IPS DF 6.9 (cell line): ENCODE measurements at regions not wholly inside any gene's neighbourhood (a gene's known extent, or its start where the extent isn't known, plus 50 kb on each side); places are given as distances from the start of the nearest gene placed in this dataset.

Experiments used
- DNase-seq: peaks from one replicate; pipeline ENCODE4 v3.0.0-alpha.2; 2013; ENCODE audit warnings: low read depth, low spot score
- H3K27ac ChIP-seq: one replicate; pipeline ENCODE4 v1.5.1; 2013; ENCODE audit warnings: low read length, control low read depth
- H3K27me3 ChIP-seq: 2 replicates; pipeline ENCODE4 v1.6.1; 2013; ENCODE audit warnings: mild to moderate bottlenecking, low read length; ENCODE audit not compliant: control insufficient read depth, insufficient read depth
- H3K36me3 ChIP-seq: 2 replicates; pipeline ENCODE4 v1.6.1; 2013; ENCODE audit warnings: low read length; ENCODE audit not compliant: control insufficient read depth, insufficient read depth
- H3K4me1 ChIP-seq: 2 replicates; pipeline ENCODE4 v1.6.1; 2013; ENCODE audit warnings: low read length; ENCODE audit not compliant: control insufficient read depth, insufficient read depth
- H3K4me3 ChIP-seq: 2 replicates; pipeline ENCODE4 v1.5.1; 2013; ENCODE audit warnings: mild to moderate bottlenecking, low read length
- H3K9me3 ChIP-seq: 2 replicates; pipeline ENCODE4 v1.6.1; 2013; ENCODE audit warnings: low read length, inconsistent platforms; ENCODE audit not compliant: control insufficient read depth, insufficient read depth
- WGBS: extraction: QIAGEN DNeasy Blood & Tissue Kit; methylation state at CpG from one replicate; pipeline ENCODE4 v1.1.7; 2013; ENCODE audit warnings: mixed read lengths, missing lambda C conversion rate; ENCODE audit not compliant: insufficient read length, insufficient coverage; 5-methylcytosine and 5-hydroxymethylcytosine counted together

DNA sequence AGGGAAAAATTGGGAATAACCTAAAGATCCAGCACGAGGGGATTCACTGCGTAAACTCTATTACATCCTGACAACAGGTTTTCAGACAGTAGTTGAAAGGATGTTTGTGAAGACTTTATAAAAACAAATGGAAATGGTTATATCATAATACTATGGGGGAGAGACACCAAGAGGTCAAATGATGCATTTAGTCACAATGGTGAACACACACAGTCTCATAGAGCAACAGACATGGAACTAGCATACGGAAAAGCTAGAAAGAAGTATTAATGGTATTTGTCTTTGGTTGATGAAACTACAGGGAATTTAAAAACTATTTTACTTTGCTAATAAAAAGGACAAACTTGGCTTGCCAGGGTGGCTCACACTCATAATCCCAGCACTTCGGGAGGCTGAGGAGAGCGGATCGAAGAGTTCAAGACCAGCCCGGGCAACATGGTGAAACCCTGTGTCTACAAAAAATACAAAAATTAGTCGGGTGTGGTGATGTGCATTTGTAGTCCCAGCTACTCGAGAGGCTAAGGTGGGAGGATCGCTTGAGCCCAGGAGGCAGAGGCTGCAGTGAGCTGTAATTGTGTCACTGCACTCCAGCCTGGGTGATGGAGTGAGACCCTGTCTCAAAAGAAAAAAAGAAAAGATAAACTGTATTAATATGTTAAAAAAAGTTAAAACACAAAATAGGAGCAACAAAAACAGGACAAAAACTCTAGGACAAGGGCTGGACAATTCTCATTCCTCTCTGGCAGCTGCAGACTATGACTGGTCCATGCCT, 94.8 kb downstream of the MYCN start:
- no peak overlapping the region for H3K27ac ChIP-seq
- WGBS = 100% methylated on average over 1 of the region's 10 CpGs

DNA sequence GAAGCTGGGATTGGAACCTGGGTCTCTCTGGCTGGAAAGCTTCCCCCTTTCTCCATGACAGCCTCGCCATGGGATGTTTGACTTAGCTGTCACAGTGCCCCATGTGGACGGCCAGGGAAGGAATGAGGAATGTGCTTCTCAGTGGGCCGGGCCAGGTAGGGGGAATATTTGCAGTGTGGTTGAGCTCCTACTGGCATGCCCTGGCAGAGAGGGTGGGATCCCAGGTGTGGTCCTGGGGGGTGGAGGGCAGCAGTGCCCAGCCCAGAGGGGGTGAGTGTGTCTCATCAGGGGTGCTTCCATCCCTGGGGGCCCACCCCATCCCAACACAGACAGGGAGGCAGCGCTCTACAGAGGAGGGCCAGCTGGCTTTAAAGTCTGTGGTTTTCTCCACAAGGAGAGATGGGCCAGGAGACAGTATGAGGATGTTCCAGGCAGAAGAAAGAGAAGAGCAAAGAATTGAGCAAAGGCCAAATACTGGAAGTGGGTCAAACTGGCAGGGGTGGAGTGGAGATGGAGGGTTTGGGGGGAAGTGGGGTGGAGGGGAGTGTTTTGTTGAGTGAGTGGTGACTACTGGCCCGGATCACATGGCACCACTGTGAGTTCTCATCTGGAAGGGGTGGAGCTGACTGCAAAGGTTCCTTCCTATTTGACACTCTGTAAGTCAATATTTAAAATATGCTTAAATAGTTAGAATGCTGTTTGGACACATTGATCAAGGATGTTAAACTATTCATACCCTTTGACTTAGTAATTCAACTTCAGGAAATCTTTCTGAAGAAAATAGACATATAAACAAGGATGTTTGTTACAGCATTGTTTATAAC, 94.0 kb downstream of the MYCN start:
- Histone ChIP-seq H3K4me3 (no peak overlapping the region), H3K36me3 (no peaks in the 10 kb centered on the region), H3K4me1 (peaks cover 1% of the 10 kb centered on the region; the same call in 1 of the 2 replicates), H3K27me3 (no peaks in the 10 kb centered on the region), H3K27ac (no peak overlapping the region), H3K9me3 (no peaks in the 10 kb centered on the region)
- WGBS = no CpG with 5 or more reads among the region's 5 CpGs
- DNase-seq = peak; percentile 43

More for the DNA sequence above, 94.8 kb downstream of the MYCN start:
- H3K4me1 ChIP-seq = peaks cover 1% of the 10 kb centered on the region; the same call in 1 of the 2 replicates
- H3K36me3 ChIP-seq = no peaks in the 10 kb centered on the region
- no peak overlapping the region for H3K4me3 ChIP-seq
- no peaks in the 10 kb centered on the region for H3K9me3 ChIP-seq
- no peaks in the 10 kb centered on the region for H3K27me3 ChIP-seq
- no peak for DNase-seq

DNA sequence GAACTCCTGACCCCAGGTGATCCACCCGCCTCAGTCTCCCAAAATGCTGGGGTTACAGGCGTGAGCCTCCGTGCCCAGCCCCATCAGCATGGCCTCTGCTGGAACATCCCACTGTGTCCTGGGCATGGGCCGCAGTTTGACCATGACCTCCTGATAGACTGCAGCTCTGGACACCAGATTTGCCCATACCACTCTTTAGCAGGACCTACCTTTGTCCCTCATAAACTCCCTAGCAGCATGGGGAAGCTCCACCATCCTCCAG, 92.6 kb downstream of the MYCN start:
- WGBS = no CpG with 5 or more reads among the region's 4 CpGs
- DNase-seq = no peak
- no peaks in the 10 kb centered on the region for H3K9me3 ChIP-seq
- H3K27me3 ChIP-seq = no peaks in the 10 kb centered on the region
- peaks cover 1% of the 10 kb centered on the region; the same call in 1 of the 2 replicates for H3K4me1 ChIP-seq
- H3K4me3 ChIP-seq = no peak overlapping the region
- H3K27ac ChIP-seq = no peak overlapping the region
- no peaks in the 10 kb centered on the region for H3K36me3 ChIP-seq

DNA sequence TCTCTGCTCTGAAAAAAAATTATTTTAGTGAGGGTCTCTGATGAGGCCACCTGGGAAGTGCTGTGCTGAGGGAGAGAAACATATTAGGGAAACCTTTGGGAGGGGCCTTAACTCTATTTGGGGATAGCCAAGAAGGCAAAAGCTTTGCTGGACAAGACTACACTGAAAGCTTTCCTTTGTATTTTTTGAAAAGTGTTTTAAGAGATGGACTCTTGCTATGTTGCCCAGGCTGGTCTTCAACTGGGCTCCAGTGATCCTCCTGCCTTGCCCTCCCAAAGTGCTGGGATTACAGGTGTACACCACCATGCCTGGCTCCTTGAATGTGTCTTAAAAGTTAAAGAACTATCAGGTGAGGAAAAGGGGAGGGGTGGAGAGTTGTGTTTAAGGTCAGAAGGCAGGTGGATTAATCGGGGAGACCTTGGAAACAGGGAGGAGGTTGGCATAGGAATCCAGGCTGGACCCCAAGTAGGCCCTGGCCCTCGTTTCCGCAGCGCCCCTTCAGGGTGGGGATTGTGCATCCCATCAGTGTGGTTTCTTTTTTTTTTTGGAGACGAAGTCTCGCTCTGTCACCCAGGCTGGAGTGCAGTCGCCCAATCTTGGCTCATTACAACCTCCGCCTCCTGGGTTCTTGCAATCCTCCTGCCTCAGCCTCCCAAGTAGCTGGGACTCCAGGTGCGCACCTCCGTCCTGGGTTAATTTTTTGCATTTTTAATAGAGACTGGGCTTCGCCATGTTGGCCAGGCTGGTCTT, 92.1 kb downstream of the MYCN start:
- DNase-seq = no peak
- Histone ChIP-seq H3K27ac (no peak overlapping the region), H3K36me3 (no peaks in the 10 kb centered on the region), H3K4me1 (peaks cover 1% of the 10 kb centered on the region; the same call in 1 of the 2 replicates), H3K4me3 (no peak overlapping the region), H3K9me3 (no peaks in the 10 kb centered on the region), H3K27me3 (no peaks in the 10 kb centered on the region)
- WGBS = no CpG with 5 or more reads among the region's 11 CpGs

DNA sequence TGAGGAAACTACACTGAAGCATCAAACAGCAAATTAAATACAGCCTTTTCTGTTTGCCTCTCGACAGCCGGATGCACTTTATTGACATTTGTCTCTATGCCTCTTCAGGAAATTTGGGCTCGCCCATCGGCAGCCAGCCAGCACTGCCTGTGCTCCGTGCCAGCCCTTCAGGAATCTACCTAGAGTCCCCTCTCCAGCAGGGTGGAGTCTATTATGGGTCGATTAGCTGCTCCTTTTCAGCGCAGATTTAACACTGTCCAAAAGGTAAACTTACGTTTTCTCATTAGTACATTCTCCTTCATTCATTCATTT, 91.5 kb downstream of the MYCN start:
- Histone ChIP-seq H3K27me3 (no peaks in the 10 kb centered on the region), H3K4me3 (no peak overlapping the region), H3K4me1 (peaks cover 1% of the 10 kb centered on the region; the same call in 1 of the 2 replicates), H3K36me3 (no peaks in the 10 kb centered on the region), H3K27ac (no peak overlapping the region), H3K9me3 (no peaks in the 10 kb centered on the region)
- no peak for DNase-seq
- WGBS = 100% methylated on average over 1 of the region's 8 CpGs

DNA sequence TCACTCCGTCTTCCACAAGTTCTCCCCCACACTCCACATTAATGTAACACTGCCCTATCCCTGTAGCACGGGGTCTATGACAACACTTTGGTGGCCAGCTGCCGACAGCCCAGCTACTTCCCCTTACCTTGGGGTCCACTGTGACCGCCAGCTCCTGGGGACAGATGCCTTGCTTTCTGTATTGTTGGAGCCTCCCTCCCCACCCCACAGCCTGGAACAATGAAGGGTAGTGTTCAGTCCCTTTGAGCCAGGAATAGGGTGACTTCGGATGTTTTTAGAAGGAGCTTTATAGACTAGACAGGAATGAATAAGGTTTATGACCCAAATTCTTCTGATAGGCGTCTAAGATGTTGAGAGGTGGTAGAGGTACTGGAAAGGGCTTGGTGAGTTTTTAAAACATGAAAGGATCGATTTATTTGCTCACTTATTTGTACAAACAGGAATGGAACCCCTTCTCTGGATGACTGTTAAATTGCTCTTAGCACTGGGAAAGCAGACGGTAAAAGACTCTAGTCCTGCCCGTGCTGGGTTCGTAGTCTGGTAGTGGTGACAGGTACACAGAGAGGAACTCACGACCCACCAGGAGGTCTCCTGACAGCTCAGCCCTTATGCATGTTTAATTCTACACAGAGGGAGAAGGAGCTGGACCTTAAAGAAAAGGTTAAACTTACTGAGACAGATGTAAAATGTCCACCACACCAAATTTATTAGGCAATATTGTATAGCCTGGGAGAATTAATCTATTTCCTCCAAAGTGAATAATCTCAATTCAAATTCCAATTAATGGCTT, 90.9 kb downstream of the MYCN start:
- no CpG with 5 or more reads among the region's 11 CpGs for WGBS
- H3K4me3 ChIP-seq = no peak overlapping the region
- no peak overlapping the region for H3K27ac ChIP-seq
- H3K36me3 ChIP-seq = no peaks in the 10 kb centered on the region
- no peaks in the 10 kb centered on the region for H3K27me3 ChIP-seq
- H3K9me3 ChIP-seq = no peaks in the 10 kb centered on the region
- no peak for DNase-seq
- peaks cover 1% of the 10 kb centered on the region; the same call in 1 of the 2 replicates for H3K4me1 ChIP-seq

DNA sequence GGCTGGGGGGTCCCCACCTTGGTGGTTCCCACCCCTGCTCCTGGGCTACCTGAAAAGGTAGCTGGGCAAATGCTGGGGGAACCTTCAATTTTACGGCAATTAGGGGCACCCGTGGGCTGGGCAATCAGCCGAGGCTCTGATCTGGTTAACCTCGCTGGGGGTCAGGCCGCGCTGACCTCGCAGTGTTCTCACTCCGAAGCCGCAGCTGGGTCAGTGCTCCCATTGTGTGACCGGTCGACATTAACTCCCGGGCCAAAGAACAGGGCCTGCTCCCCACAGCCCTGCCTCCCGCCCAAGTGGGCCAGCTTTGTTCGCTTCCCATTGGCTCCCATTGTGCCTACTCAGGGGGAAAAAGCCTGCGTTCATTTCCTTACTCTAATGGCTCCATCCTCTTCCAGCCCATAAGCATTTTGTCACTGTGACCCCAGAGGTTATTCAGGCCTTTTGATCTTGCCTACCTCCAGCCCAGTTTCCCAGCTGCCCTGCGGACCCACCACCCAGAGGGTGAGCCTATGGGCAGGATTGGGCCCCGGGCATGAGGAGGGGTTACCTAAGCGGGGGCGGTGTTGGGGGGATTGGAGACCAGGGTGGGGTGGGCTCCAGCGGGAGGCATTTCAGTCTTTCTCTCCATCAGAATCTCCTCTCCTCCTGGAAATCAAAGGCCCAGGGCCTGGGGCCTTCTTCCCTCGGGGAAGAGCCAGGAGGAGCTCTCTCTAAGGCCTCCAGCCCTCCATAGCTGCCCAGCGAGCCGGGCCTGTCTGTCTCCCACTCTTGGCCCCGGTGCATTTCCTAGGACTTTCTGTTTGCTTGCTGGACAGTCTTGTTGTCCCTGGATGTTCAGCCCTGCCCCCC, 90.1 kb downstream of the MYCN start:
- no peak for DNase-seq
- WGBS = no CpG with 5 or more reads among the region's 24 CpGs
- no peak overlapping the region for H3K27ac ChIP-seq
- H3K27me3 ChIP-seq = no peaks in the 10 kb centered on the region
- H3K4me3 ChIP-seq = no peak overlapping the region
- peaks cover 1% of the 10 kb centered on the region; the same call in 1 of the 2 replicates for H3K4me1 ChIP-seq
- H3K36me3 ChIP-seq = no peaks in the 10 kb centered on the region
- no peaks in the 10 kb centered on the region for H3K9me3 ChIP-seq

DNA sequence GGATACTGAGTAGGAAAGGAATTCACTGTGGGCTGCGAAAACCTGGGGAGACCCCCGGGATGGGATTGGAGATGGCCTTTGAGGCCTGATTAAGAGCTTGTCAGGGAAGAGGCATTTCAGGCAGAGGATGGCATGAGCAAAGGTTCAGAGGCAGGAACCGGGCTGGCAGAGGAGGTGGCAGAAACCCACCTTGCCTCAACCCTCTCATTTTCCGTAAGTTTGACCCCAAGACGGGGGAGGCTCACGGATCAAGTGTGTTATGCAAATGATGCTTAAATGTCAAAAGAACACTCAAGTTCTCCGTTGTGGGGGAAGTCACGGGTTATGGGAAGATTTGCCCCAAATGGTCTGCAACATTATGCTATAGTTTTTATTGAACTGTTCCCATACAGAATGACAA, 88.3 kb downstream of the MYCN start:
- Histone ChIP-seq H3K36me3 (no peaks in the 10 kb centered on the region), H3K4me3 (no peak overlapping the region), H3K27me3 (no peaks in the 10 kb centered on the region), H3K27ac (no peak overlapping the region), H3K9me3 (no peaks in the 10 kb centered on the region), H3K4me1 (peaks cover 3% of the 10 kb centered on the region; the same call in 1 of the 2 replicates)
- WGBS = no CpG with 5 or more reads among the region's 8 CpGs
- DNase-seq = no peak

DNA sequence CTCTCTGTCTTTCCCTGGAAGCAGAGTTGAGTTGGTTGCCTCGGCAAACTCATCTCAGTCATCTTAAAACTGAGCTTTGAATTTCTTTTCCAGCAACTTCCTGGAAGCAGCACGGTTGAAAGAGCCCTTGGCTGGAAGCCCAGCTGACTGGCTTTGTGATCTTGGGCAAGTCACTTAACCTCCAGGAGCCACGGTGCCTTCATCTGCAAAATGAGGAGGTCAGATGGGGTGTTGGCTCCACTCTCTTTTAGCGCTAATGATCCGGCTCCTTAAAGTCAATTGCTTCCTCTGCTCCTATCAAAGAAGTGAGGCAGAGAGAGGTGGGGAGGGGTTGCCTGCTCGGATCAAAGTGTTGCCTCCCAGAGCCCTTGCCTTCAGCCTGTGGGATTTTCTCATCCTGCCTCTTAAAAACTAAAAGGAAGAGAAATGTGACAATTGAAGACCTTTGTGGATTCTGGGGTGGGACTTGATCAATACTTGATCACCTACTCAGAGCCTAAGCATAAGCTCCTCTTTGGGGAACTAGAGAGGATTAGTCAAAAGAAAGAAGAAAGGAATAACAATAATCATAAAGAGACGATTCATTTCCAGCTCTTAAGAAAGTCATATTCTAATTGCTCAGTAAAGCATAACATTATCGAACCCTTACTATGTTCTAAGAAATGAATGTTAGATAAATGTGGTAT, 86.6 kb downstream of the MYCN start:
- Histone ChIP-seq H3K9me3 (no peaks in the 10 kb centered on the region), H3K27me3 (no peaks in the 10 kb centered on the region), H3K4me1 (peaks cover 3% of the 10 kb centered on the region; the same call in 1 of the 2 replicates), H3K4me3 (no peak overlapping the region), H3K27ac (no peak overlapping the region), H3K36me3 (no peaks in the 10 kb centered on the region)
- DNase-seq = no peak
- WGBS = no CpG with 5 or more reads among the region's 8 CpGs
